Ishikawa (cell line): ENCODE measurements at regions not wholly inside any gene's neighbourhood (a gene's known extent, or its start where the extent isn't known, plus 50 kb on each side); places are given as distances from the start of the nearest gene placed in this dataset.

Experiments
- CEBPB ChIP-seq: IDR thresholded peaks from 2 replicates; pipeline ENCODE4 v1.6.1; 2012
- CREB1 ChIP-seq: IDR thresholded peaks from 2 replicates; pipeline ENCODE4 v1.6.1; 2012; ENCODE audit warnings: low read depth
- EGR1 ChIP-seq: IDR thresholded peaks from 2 replicates; pipeline ENCODE4 v1.6.1; 2012
- EP300 ChIP-seq: IDR thresholded peaks from 2 replicates; pipeline ENCODE4 v1.6.1; 2012; ENCODE audit warnings: borderline replicate concordance
- FOXM1 ChIP-seq: IDR thresholded peaks from 2 replicates; pipeline ENCODE4 v1.6.1; 2012; ENCODE audit warnings: low read depth, borderline replicate concordance
- NFIC ChIP-seq: IDR thresholded peaks from 2 replicates; pipeline ENCODE4 v1.6.1; 2012
- RAD21 ChIP-seq: IDR thresholded peaks from 2 replicates; pipeline ENCODE4 v1.6.1; 2012; ENCODE audit warnings: low read depth
- REST ChIP-seq: IDR thresholded peaks from 2 replicates; pipeline ENCODE4 v1.6.1; 2012; ENCODE audit warnings: low read depth, mild to moderate bottlenecking
- TAF1 ChIP-seq: IDR thresholded peaks from 2 replicates; pipeline ENCODE4 v1.6.1; 2012; ENCODE audit warnings: low read depth, mild to moderate bottlenecking
- TCF12 ChIP-seq: IDR thresholded peaks from 2 replicates; pipeline ENCODE4 v1.6.1; 2012; ENCODE audit warnings: low read depth
- TEAD4 ChIP-seq: IDR thresholded peaks from 2 replicates; pipeline ENCODE4 v1.6.1; 2012
- USF1 ChIP-seq: IDR thresholded peaks from 2 replicates; pipeline ENCODE4 v1.6.1; 2012
- YY1 ChIP-seq: IDR thresholded peaks from 2 replicates; pipeline ENCODE4 v1.6.1; 2012; ENCODE audit warnings: low read depth
- ZBTB7A ChIP-seq: IDR thresholded peaks from 2 replicates; pipeline ENCODE4 v1.6.1; 2012; ENCODE audit warnings: low read depth
- TF ChIP-seq, protein P1 (sequence below): IDR thresholded peaks from 2 replicates; pipeline ENCODE4 v1.6.1; 2012

- TF ChIP-seq ZBTB7A (no peak), NFIC (no peak), TAF1 (no peak), REST (no peak), TCF12 (no peak), FOXM1 (no peak), CREB1 (no peak), RAD21 (no peak), EP300 (no peak), EGR1 (no peak), YY1 (no peak), TEAD4 (no peak), CEBPB (no peak), USF1 (no peak)
- TF ChIP-seq, protein P1, sequence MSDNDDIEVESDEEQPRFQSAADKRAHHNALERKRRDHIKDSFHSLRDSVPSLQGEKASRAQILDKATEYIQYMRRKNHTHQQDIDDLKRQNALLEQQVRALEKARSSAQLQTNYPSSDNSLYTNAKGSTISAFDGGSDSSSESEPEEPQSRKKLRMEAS: no peak
Measured at GRCh38 chr2:216281316-216281715, 91.0 kb downstream of the MARCHF4 start.

GRCh38 chr2:216279459-216279858 is 92.8 kb downstream of the MARCHF4 start:
- TF ChIP-seq, protein P1: no peak
- TF ChIP-seq NFIC: no peak
- TF ChIP-seq TCF12: no peak
- TF ChIP-seq ZBTB7A: no peak
- TF ChIP-seq TAF1: no peak
- no peak for TF ChIP-seq EP300
- no peak for TF ChIP-seq EGR1
- TF ChIP-seq TEAD4: no peak
- TF ChIP-seq RAD21: no peak
- TF ChIP-seq USF1: no peak
- no peak for TF ChIP-seq REST
- TF ChIP-seq YY1: no peak
- no peak for TF ChIP-seq FOXM1
- TF ChIP-seq CEBPB: no peak
- TF ChIP-seq CREB1: no peak

DNA sequence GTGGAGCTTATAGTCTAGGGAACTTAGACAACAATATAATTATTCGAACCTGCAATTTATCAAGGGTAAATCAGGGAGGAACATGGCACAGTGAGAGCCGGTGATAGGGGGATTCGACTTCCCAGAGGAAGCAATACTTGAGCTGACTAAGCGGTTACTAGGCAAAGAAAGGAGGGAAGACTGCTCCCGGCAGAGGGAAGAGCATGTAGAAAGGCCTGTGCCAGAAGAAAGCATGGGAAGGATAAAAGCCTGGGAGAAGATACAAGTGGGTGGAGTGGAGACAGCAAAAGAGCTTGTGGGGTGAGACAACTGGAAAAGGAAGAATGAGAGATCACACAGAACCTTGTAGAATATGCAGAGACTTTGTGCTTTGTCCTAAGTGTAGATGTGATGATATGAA is 93.3 kb downstream of the MARCHF4 start:
- TF ChIP-seq REST: no peak

DNA sequence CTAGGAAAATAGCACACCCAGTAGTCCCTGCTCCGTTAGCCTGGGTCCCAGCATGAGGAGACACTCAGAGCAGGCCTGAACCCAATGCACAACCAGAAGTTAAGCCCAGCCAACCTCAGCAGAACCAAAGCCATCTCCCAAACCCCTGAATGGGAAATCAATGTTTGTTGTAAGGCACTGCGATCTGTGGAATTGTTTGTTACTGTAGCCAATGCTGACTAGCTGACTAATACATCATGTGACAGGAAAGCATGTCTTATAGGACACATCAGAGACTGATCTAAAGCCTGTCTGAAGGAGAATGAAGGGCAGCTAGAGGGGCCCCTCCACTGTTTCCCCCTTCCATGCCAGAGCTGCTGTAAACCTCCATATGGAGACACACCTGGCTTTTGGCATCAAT is 96.4 kb downstream of the MARCHF4 start:
- TF ChIP-seq NFIC: no peak
- no peak for TF ChIP-seq YY1
- no peak for TF ChIP-seq RAD21
- TF ChIP-seq TCF12: no peak
- TF ChIP-seq FOXM1: no peak
- no peak for TF ChIP-seq USF1
- TF ChIP-seq ZBTB7A: no peak
- TF ChIP-seq CREB1: no peak
- TF ChIP-seq EGR1: no peak
- no peak for TF ChIP-seq EP300
- no peak for TF ChIP-seq TEAD4
- TF ChIP-seq, protein P1: no peak
